ENCODE measurements at regions not wholly inside any gene's neighbourhood (a gene's known extent, or its start where the extent isn't known, plus 50 kb on each side); places are given as distances from the start of the nearest gene placed in this dataset.

DNA sequence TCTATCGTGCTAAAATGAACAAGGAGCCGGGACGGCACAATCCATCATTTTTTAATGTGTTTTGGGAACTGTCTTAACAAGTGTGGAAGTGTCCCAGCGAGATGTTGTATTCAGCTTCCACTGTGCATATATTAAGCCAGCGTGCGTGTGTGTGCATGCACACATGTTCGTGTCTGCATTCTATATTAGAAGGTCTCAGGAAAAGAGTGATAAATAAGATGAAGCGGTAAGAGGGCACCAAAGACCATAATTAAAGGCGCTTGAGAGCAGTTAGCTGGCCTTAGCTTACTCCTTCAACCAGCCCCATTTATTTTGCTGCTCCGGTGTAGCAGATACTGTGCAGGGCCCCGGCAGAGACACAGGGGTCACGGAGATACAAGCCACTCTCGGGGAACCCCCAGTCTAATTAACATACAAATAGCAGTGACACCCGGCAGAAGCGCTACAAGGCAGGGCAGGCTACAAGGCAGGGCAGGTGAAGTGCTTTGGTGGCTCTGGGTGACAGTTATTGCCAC lies 206.5 kb upstream of the RREB1 start:
- Histone ChIP-seq H3K4me2 (no peak overlapping the region), H3K27me3 (ENCODE audit: insufficient read depth) (no peaks in the 10 kb centered on the region), H3K27ac (ENCODE audit: low read depth) (no peak overlapping the region), H3K9me2 (ENCODE audit: insufficient read depth) (no peaks in the 10 kb centered on the region), H3K4me1 (ENCODE audit: insufficient read depth) (no peaks in the 10 kb centered on the region), H3F3A (replicated peaks; ENCODE audit: low read depth) (no peaks in the 10 kb centered on the region), H3K36me3 (ENCODE audit: insufficient read depth) (no peaks in the 10 kb centered on the region), H4K20me1 (replicated peaks; ENCODE audit: insufficient read depth) (no peaks in the 10 kb centered on the region), H2AFZ (0 out of 2 replicates have a peak overlapping the region, but pooled peaks have one; percentile 6), H3K4me3 (no peak overlapping the region), H3K79me2 (replicated peaks; ENCODE audit: insufficient read depth) (no peaks in the 10 kb centered on the region)
- H3K36me3 Mint-ChIP-seq (ENCODE audit: low read depth) = no peaks in the 10 kb centered on the region
- no peak for DNase-seq (ENCODE audit: low spot score)
- TF ChIP-seq ZNF462 (CRISPR knock-in tag; IDR thresholded peaks at IDR 0.05) (no peak), JUNB (IDR thresholded peaks at IDR 0.05; ENCODE audit: unreplicated experiment) (no peak), REST (IDR thresholded peaks at IDR 0.05; ENCODE audit: unreplicated experiment) (no peak), STAT1 (IDR thresholded peaks at IDR 0.05; ENCODE audit: unreplicated experiment) (no peak), ZNF114 (CRISPR knock-in tag; IDR thresholded peaks at IDR 0.05) (no peak)
- H3K27ac Mint-ChIP-seq = no peak overlapping the region
- peaks cover 6% of the 10 kb centered on the region; the same call in 2 of the 3 replicates for H3K4me1 Mint-ChIP-seq
- H3K9me3 Mint-ChIP-seq = no peaks in the 10 kb centered on the region; the same call in 2 of the 3 replicates
- peaks cover 3% of the 10 kb centered on the region for H3K27me3 Mint-ChIP-seq (ENCODE audit: insufficient read depth, low read depth, poor library complexity)
- peak; percentile 57 for ATAC-seq
- H3K4me3 Mint-ChIP-seq = no peak overlapping the region
